ENCODE measurements at regions not wholly inside any gene's neighbourhood (a gene's known extent, or its start where the extent isn't known, plus 50 kb on each side); places are given as distances from the start of the nearest gene placed in this dataset.
"Not testable (repeated sequence)": the region's sequence is repeated elsewhere in the genome, so short reads cannot be mapped to it uniquely, and the experiment has no call there.

DNA sequence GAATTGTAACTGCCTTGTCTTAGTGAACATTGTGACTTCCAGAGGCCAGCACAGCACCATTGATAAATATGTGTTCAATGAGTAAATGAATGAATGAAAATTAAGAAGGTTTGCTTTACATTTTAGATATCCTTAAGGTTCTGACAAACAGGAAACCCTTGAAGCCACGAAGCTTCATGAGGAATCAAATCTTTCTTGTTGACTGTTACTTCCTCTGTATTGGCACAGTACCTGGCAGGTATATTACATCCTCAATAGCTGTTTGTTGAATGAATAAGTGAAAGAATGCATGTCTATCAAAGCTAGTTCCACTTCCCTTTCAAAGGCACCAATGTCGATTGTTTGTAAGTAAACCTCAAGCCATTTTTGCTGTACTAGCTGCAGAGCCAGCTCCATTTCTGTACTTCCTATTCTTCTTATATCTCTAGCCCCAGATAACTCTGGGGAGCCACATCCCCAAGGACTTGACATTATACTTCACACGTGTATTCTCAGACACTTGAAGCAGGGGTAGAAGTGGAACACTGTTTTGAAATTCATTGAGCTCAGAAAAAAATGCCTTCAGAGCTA, 140.3 kb upstream of the RAG2 start:
- Histone ChIP-seq H3K9me3 (ENCODE audit: insufficient read depth, low read depth, low read length) (no peaks in the 10 kb centered on the region), H3K79me2 (ENCODE audit: insufficient read depth, low read length) (no peaks in the 10 kb centered on the region), H3K27ac (ENCODE audit: low read depth, low read length) (no peak overlapping the region), H3K27me3 (ENCODE audit: insufficient read depth, low read length) (no peaks in the 10 kb centered on the region), H3K4me1 (ENCODE audit: insufficient read depth, low read length) (no peaks in the 10 kb centered on the region), H4K20me1 (ENCODE audit: insufficient read depth, low read length) (no peaks in the 10 kb centered on the region), H3K36me3 (ENCODE audit: insufficient read depth, low read length) (no peaks in the 10 kb centered on the region), H3K9ac (ENCODE audit: low read length) (no peak overlapping the region), H3K4me2 (ENCODE audit: low read length) (no peak overlapping the region), H2AFZ (ENCODE audit: low read depth, low read length) (no peak overlapping the region), H3K4me3 (ENCODE audit: insufficient read depth, low read depth, low read length) (no peak overlapping the region)
- H3K4me3 Mint-ChIP-seq (ENCODE audit: unreplicated experiment): no peak overlapping the region
- TF ChIP-seq EZH2 (IDR thresholded peaks at IDR 0.05; ENCODE audit: insufficient read depth, low read length): no peak
- peaks cover 3% of the 10 kb centered on the region for H3K9me3 Mint-ChIP-seq (ENCODE audit: unreplicated experiment)
- DNase-seq (ENCODE audit: low read depth): no peak
- no peaks in the 10 kb centered on the region for H3K4me1 Mint-ChIP-seq (ENCODE audit: low read depth, unreplicated experiment)
- no peaks in the 10 kb centered on the region for H3K27me3 Mint-ChIP-seq (ENCODE audit: low read depth, unreplicated experiment)
- no peak overlapping the region for H3K27ac Mint-ChIP-seq (ENCODE audit: unreplicated experiment)
- FAIRE-seq: no peak
- no peaks in the 10 kb centered on the region for H3K36me3 Mint-ChIP-seq (ENCODE audit: low read depth, unreplicated experiment)

DNA sequence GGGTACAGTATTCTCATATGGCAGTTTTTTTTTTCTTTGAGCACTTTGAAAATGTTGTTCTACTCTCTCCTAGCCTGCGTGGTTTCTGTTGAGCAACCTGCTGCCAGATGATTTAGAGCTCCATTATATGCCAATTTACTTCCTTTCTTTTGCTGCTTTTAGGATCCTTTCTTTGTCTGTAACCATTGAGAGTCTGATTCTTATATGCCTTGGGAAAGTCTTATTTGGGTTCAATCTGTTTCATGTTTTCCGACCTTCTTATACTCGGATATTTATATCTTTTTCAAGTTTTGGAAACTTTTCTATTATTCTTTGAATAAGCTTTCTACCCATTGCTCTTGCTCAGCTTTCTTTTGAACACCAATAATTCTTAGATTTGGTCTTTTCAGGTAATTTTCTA, 138.1 kb upstream of the RAG2 start:
- no peak overlapping the region for H3K4me3 Mint-ChIP-seq (ENCODE audit: unreplicated experiment)
- Histone ChIP-seq H3K27me3 (ENCODE audit: insufficient read depth, low read length) (no peaks in the 10 kb centered on the region), H3K9ac (ENCODE audit: low read length) (no peak overlapping the region), H3K79me2 (ENCODE audit: insufficient read depth, low read length) (no peaks in the 10 kb centered on the region), H4K20me1 (ENCODE audit: insufficient read depth, low read length) (no peaks in the 10 kb centered on the region), H3K4me1 (ENCODE audit: insufficient read depth, low read length) (no peaks in the 10 kb centered on the region), H3K9me3 (ENCODE audit: insufficient read depth, low read depth, low read length) (no peaks in the 10 kb centered on the region), H2AFZ (ENCODE audit: low read depth, low read length) (no peak overlapping the region), H3K4me3 (ENCODE audit: insufficient read depth, low read depth, low read length) (no peak overlapping the region), H3K4me2 (ENCODE audit: low read length) (no peak overlapping the region), H3K27ac (ENCODE audit: low read depth, low read length) (no peak overlapping the region), H3K36me3 (ENCODE audit: insufficient read depth, low read length) (no peaks in the 10 kb centered on the region)
- no peaks in the 10 kb centered on the region for H3K4me1 Mint-ChIP-seq (ENCODE audit: low read depth, unreplicated experiment)
- FAIRE-seq: no peak
- no peak for DNase-seq (ENCODE audit: low read depth)
- H3K27me3 Mint-ChIP-seq (ENCODE audit: low read depth, unreplicated experiment): peaks cover 4% of the 10 kb centered on the region
- H3K9me3 Mint-ChIP-seq (ENCODE audit: unreplicated experiment): peaks cover 3% of the 10 kb centered on the region
- no peaks in the 10 kb centered on the region for H3K36me3 Mint-ChIP-seq (ENCODE audit: low read depth, unreplicated experiment)
- H3K27ac Mint-ChIP-seq (ENCODE audit: unreplicated experiment): no peak overlapping the region
- TF ChIP-seq, protein P1, sequence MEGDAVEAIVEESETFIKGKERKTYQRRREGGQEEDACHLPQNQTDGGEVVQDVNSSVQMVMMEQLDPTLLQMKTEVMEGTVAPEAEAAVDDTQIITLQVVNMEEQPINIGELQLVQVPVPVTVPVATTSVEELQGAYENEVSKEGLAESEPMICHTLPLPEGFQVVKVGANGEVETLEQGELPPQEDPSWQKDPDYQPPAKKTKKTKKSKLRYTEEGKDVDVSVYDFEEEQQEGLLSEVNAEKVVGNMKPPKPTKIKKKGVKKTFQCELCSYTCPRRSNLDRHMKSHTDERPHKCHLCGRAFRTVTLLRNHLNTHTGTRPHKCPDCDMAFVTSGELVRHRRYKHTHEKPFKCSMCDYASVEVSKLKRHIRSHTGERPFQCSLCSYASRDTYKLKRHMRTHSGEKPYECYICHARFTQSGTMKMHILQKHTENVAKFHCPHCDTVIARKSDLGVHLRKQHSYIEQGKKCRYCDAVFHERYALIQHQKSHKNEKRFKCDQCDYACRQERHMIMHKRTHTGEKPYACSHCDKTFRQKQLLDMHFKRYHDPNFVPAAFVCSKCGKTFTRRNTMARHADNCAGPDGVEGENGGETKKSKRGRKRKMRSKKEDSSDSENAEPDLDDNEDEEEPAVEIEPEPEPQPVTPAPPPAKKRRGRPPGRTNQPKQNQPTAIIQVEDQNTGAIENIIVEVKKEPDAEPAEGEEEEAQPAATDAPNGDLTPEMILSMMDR (IDR thresholded peaks at IDR 0.05; ENCODE audit: insufficient read depth, low read depth, low read length): no peak
- no peak for TF ChIP-seq EZH2 (IDR thresholded peaks at IDR 0.05; ENCODE audit: insufficient read depth, low read length)

DNA sequence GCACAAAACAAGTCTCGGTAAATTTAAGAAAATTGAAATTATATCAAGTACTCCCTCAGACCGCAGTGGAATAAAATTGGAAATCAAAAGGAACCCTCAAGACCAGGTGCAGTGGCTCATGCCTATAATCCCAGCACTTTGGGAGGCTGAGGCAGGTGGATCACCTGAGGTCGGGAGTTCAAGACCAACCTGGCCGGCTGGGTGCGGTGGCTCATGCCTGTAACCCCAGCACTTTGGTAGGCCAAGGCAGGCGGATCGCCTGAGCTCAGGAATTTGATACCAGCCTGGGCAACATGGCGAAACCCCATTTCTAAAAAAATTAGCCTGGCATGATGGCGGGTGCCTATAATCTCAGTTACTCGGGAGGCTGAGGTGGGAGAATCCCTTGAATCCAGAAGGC, 135.7 kb upstream of the RAG2 start:
- H3K36me3 Mint-ChIP-seq (ENCODE audit: low read depth, unreplicated experiment); H3K9me3 Mint-ChIP-seq (ENCODE audit: unreplicated experiment); DNase-seq (ENCODE audit: low read depth); H3K27me3 ChIP-seq (ENCODE audit: insufficient read depth, low read length); H3K27ac Mint-ChIP-seq (ENCODE audit: unreplicated experiment); FAIRE-seq; H3K4me1 ChIP-seq (ENCODE audit: insufficient read depth, low read length); H3K79me2 ChIP-seq (ENCODE audit: insufficient read depth, low read length); H3K36me3 ChIP-seq (ENCODE audit: insufficient read depth, low read length); H3K9ac ChIP-seq (ENCODE audit: low read length); H3K27ac ChIP-seq (ENCODE audit: low read depth, low read length); H3K4me3 ChIP-seq (ENCODE audit: insufficient read depth, low read depth, low read length); H4K20me1 ChIP-seq (ENCODE audit: insufficient read depth, low read length); H3K4me3 Mint-ChIP-seq (ENCODE audit: unreplicated experiment); H3K4me2 ChIP-seq (ENCODE audit: low read length); H3K9me3 ChIP-seq (ENCODE audit: insufficient read depth, low read depth, low read length); H2AFZ ChIP-seq (ENCODE audit: low read depth, low read length); H3K27me3 Mint-ChIP-seq (ENCODE audit: low read depth, unreplicated experiment); H3K4me1 Mint-ChIP-seq (ENCODE audit: low read depth, unreplicated experiment): not testable (repeated sequence)
